Common myeloid progenitor, CD34-positive (primary cell): ENCODE measurements at regions not wholly inside any gene's neighbourhood (a gene's known extent, or its start where the extent isn't known, plus 50 kb on each side); places are given as distances from the start of the nearest gene placed in this dataset.
A peak's percentile ranks its signal among the peaks of the same experiment; 100 is the strongest.

Experiments
- CTCF ChIA-PET: fragments of 350-600 bp; sonication (Branson Sonifier 250); formaldehyde crosslinking; loops from one replicate; lab custom pipeline; 2021; ENCODE audit warnings: antibody characterized with exemption; lab: Charles Lee
- POLR2A ChIA-PET: fragments of 350-600 bp; sonication (Branson Sonifier 250); formaldehyde crosslinking; loops from one replicate; lab custom pipeline; 2021; ENCODE audit warnings: antibody characterized with exemption; lab: Charles Lee
- DNase-seq, 3 donors: peaks; one replicate each; pipeline versions ENCODE4 v3.0.0 to v3.0.0-alpha.2; 2013
- H3K27ac ChIP-seq, 2 experiments: 1 replicate in 1 of 2; 2 replicates in 1 of 2; pipeline ENCODE4 v1.7.0; 2013; ENCODE audit warnings: inconsistent platforms in 2 of 2, low read length in 2 of 2, mild to moderate bottlenecking in 2 of 2, low read depth in 1 of 2, moderate library complexity in 1 of 2; ENCODE audit not compliant: severe bottlenecking in 2 of 2, insufficient read depth in 1 of 2, poor library complexity in 1 of 2
- H3K27me3 ChIP-seq, 5 experiments: replicated peaks in 2 of 5; 1 replicate in 3 of 5; 2 replicates in 2 of 5; pipeline versions ENCODE4 v1.6.1 to v1.7.0; 2013; ENCODE audit warnings: low read length in 4 of 5, mild to moderate bottlenecking in 2 of 5, moderate library complexity in 2 of 5, inconsistent platforms in 1 of 5; ENCODE audit not compliant: insufficient read depth in 5 of 5, control insufficient read depth in 4 of 5
- H3K36me3 ChIP-seq, 4 experiments: 1 replicate in 2 of 4; 2 replicates in 2 of 4; pipeline versions ENCODE4 v1.6.1 to v1.7.0; 2013; ENCODE audit warnings: low read length in 3 of 4, control low read depth in 1 of 4, mild to moderate bottlenecking in 1 of 4; ENCODE audit not compliant: control insufficient read depth in 4 of 4, insufficient read depth in 4 of 4
- H3K4me1 ChIP-seq, 4 experiments: 1 replicate in 3 of 4; 2 replicates in 1 of 4; pipeline versions ENCODE4 v1.6.1 to v1.7.1; 2013; ENCODE audit warnings: low read length in 3 of 4, mild to moderate bottlenecking in 3 of 4, control low read depth in 1 of 4, inconsistent platforms in 1 of 4, moderate library complexity in 1 of 4; ENCODE audit not compliant: control insufficient read depth in 4 of 4, insufficient read depth in 4 of 4; ENCODE audit errors: control extremely low read depth in 1 of 4
- H3K4me3 ChIP-seq, 7 experiments: 1 replicate in 4 of 7; 2 replicates in 3 of 7; pipeline versions ENCODE4 v1.5.1 to v1.7.0; 2013; ENCODE audit warnings: mild to moderate bottlenecking in 7 of 7, low read length in 6 of 7, moderate library complexity in 6 of 7, inconsistent platforms in 2 of 7, low read depth in 2 of 7, control low read depth in 1 of 7; ENCODE audit not compliant: insufficient read depth in 4 of 7, control insufficient read depth in 1 of 7; ENCODE audit errors: extremely low read depth in 1 of 7
- H3K9me3 ChIP-seq, 5 experiments: 1 replicate in 4 of 5; 2 replicates in 1 of 5; pipeline versions ENCODE4 v1.6.1 to v1.7.1; 2013; ENCODE audit warnings: low read length in 4 of 5, mild to moderate bottlenecking in 2 of 5, inconsistent platforms in 1 of 5, low read depth in 1 of 5, moderate library complexity in 1 of 5; ENCODE audit not compliant: control insufficient read depth in 4 of 5, insufficient read depth in 2 of 5; ENCODE audit errors: control extremely low read depth in 1 of 5
- WGBS: methylation state at CpG from one replicate; pipeline ENCODE4 v1.1.5; 2013; ENCODE audit not compliant: insufficient coverage; 5-methylcytosine and 5-hydroxymethylcytosine counted together

- no peak overlapping the region for H3K4me3 ChIP-seq
- peaks cover 0 to 18% (median 10%) of the 10 kb centered on the region in 4 experiments for H3K4me1 ChIP-seq
- WGBS = 96% methylated on average over 7 of the region's 9 CpGs
- H3K27ac ChIP-seq = peak overlapping the region in 1 of 2 experiments; percentile 30
- H3K36me3 ChIP-seq = no peaks in the 10 kb centered on the region
- H3K9me3 ChIP-seq = no peaks in the 10 kb centered on the region
- H3K27me3 ChIP-seq = no peaks in the 10 kb centered on the region
- ChIA-PET POLR2A (no interaction called here), CTCF (no interaction called here)
- DNase-seq = no peak
Measured at GRCh38 chr6:156509496-156509895, 267.7 kb upstream of the ARID1B start.

- Histone ChIP-seq H3K4me1 (peaks cover 0 to 14% (median 10%) of the 10 kb centered on the region in 4 experiments), H3K9me3 (no peaks in the 10 kb centered on the region), H3K36me3 (no peaks in the 10 kb centered on the region), H3K27me3 (no peaks in the 10 kb centered on the region), H3K27ac (peak overlapping the region in 1 of 2 experiments; percentile 30), H3K4me3 (no peak overlapping the region)
- ChIA-PET POLR2A (interaction anchor here (0.7 kb wide), 1 partner anchor 367 kb away, joined by 3 read pairs; no protein-coding TSS in a partner anchor), CTCF (no interaction called here)
- 76% methylated on average over 5 of the region's 6 CpGs for WGBS
- peak; percentile 47 to 95 (median 92) for DNase-seq
Measured at GRCh38 chr6:156508923-156509322, 268.3 kb upstream of the ARID1B start.

- POLR2A ChIA-PET = no interaction called here
- WGBS = 94% methylated on average over 4 of the region's 5 CpGs
- CTCF ChIA-PET = no interaction called here
Measured at GRCh38 chr6:156508126-156508525, 269.1 kb upstream of the ARID1B start.

GRCh38 chr6:156507656-156508055 is 269.5 kb upstream of the ARID1B start:
- no peak overlapping the region for H3K4me3 ChIP-seq
- ChIA-PET CTCF (no interaction called here), POLR2A (no interaction called here)
- no peaks in the 10 kb centered on the region for H3K27me3 ChIP-seq
- DNase-seq = no peak
- no peak overlapping the region for H3K27ac ChIP-seq
- H3K36me3 ChIP-seq = no peaks in the 10 kb centered on the region
- peaks cover 0 to 14% (median 10%) of the 10 kb centered on the region in 4 experiments for H3K4me1 ChIP-seq
- H3K9me3 ChIP-seq = no peaks in the 10 kb centered on the region
- WGBS = 93% methylated on average over 12 of the region's 15 CpGs

More at GRCh38 chr6:156508126-156508525, 269.1 kb upstream of the ARID1B start:
- H3K27ac ChIP-seq = no peak overlapping the region
- H3K4me1 ChIP-seq = peaks cover 0 to 14% (median 10%) of the 10 kb centered on the region in 4 experiments
- H3K36me3 ChIP-seq = no peaks in the 10 kb centered on the region
- no peaks in the 10 kb centered on the region for H3K27me3 ChIP-seq
- no peak for DNase-seq
- H3K4me3 ChIP-seq = no peak overlapping the region
- H3K9me3 ChIP-seq = no peaks in the 10 kb centered on the region

GRCh38 chr6:156507106-156507505 is 270.1 kb upstream of the ARID1B start:
- no peaks in the 10 kb centered on the region for H3K36me3 ChIP-seq
- H3K4me3 ChIP-seq = no peak overlapping the region
- ChIA-PET CTCF (no interaction called here), POLR2A (no interaction called here)
- H3K4me1 ChIP-seq = peaks cover 0 to 14% (median 10%) of the 10 kb centered on the region in 4 experiments
- 75% methylated on average over 6 of the region's 6 CpGs for WGBS
- no peak overlapping the region for H3K27ac ChIP-seq
- no peaks in the 10 kb centered on the region for H3K9me3 ChIP-seq
- H3K27me3 ChIP-seq = no peaks in the 10 kb centered on the region
- no peak for DNase-seq

GRCh38 chr6:156502969-156503504 is 274.1 kb upstream of the ARID1B start:
- WGBS = 97% methylated on average over 8 of the region's 8 CpGs
- no peak for DNase-seq
- Histone ChIP-seq H3K27me3 (no peaks in the 10 kb centered on the region), H3K4me3 (no peak overlapping the region), H3K9me3 (peaks cover 0 to 3% (median 0%) of the 10 kb centered on the region in 5 experiments), H3K27ac (no peak overlapping the region), H3K4me1 (no peaks in the 10 kb centered on the region), H3K36me3 (no peaks in the 10 kb centered on the region)
- POLR2A ChIA-PET = no interaction called here
- CTCF ChIA-PET = no interaction called here

GRCh38 chr6:156497618-156498017 is 279.6 kb upstream of the ARID1B start:
- 100% methylated on average over 1 of the region's 2 CpGs for WGBS
- POLR2A ChIA-PET = no interaction called here
- Histone ChIP-seq H3K27me3 (no peaks in the 10 kb centered on the region), H3K36me3 (no peaks in the 10 kb centered on the region), H3K27ac (no peak overlapping the region), H3K9me3 (peaks cover 0 to 6% (median 0%) of the 10 kb centered on the region in 5 experiments), H3K4me1 (no peaks in the 10 kb centered on the region), H3K4me3 (no peak overlapping the region)
- no peak for DNase-seq
- CTCF ChIA-PET = no interaction called here
